Mesothelial cell of epicardium (in vitro differentiated cells): ENCODE measurements at regions not wholly inside any gene's neighbourhood (a gene's known extent, or its start where the extent isn't known, plus 50 kb on each side); places are given as distances from the start of the nearest gene placed in this dataset.
"Not testable (repeated sequence)": the region's sequence is repeated elsewhere in the genome, so short reads cannot be mapped to it uniquely, and the experiment has no call there.

ENCODE experiments used
- DNase-seq, 2 experiments: peaks; one replicate each; pipeline ENCODE4 v3.0.0; 2021; ENCODE audit warnings: low spot score in 2 of 2; ENCODE audit not compliant: unreplicated experiment in 2 of 2
- H3K27ac Mint-ChIP-seq: 2 replicates; pipeline ENCODE4 v1.8.0; 2021; ENCODE audit warnings: mixed read lengths
- H3K27me3 Mint-ChIP-seq: 2 replicates; pipeline ENCODE4 v1.8.0; 2021; ENCODE audit warnings: low read depth, mixed read lengths
- H3K36me3 Mint-ChIP-seq: 2 replicates; pipeline ENCODE4 v1.8.0; 2021; ENCODE audit warnings: mixed read lengths
- H3K4me1 Mint-ChIP-seq: 2 replicates; pipeline ENCODE4 v1.8.0; 2021; ENCODE audit warnings: mixed read lengths
- H3K4me3 Mint-ChIP-seq: 2 replicates; pipeline ENCODE4 v1.8.0; 2021; ENCODE audit warnings: mild to moderate bottlenecking, moderate library complexity, mixed read lengths
- H3K9me3 Mint-ChIP-seq: 2 replicates; pipeline ENCODE4 v1.8.0; 2021; ENCODE audit warnings: mixed read lengths
- CTCF ChIP-seq: fragments of 200-600 bp; sonication (generic); IDR thresholded peaks from one replicate; pipeline ENCODE4 v1.5.0; 2021; ENCODE audit warnings: antibody characterized with exemption; ENCODE audit not compliant: unreplicated experiment

- Mint-ChIP-seq H3K9me3 (peaks cover 40% of the 10 kb centered on the region), H3K36me3 (no peaks in the 10 kb centered on the region), H3K4me1 (no peaks in the 10 kb centered on the region), H3K4me3 (no peak overlapping the region), H3K27ac (no peak overlapping the region), H3K27me3 (no peaks in the 10 kb centered on the region)
- DNase-seq = no peak
- TF ChIP-seq CTCF = no peak
Observed at GRCh38 chr6:67952948-67953347, 682.1 kb upstream of the ADGRB3 start.

GRCh38 chr6:67952121-67952520 lies 683.0 kb upstream of the ADGRB3 start:
- Mint-ChIP-seq H3K27me3 (no peaks in the 10 kb centered on the region), H3K36me3 (no peaks in the 10 kb centered on the region), H3K9me3 (peaks cover 36% of the 10 kb centered on the region), H3K4me1 (no peaks in the 10 kb centered on the region), H3K4me3 (no peak overlapping the region), H3K27ac (no peak overlapping the region)
- DNase-seq = no peak
- no peak for TF ChIP-seq CTCF

- not testable (repeated sequence) for H3K4me1 Mint-ChIP-seq, H3K4me3 Mint-ChIP-seq, DNase-seq, H3K36me3 Mint-ChIP-seq, H3K27me3 Mint-ChIP-seq, H3K27ac Mint-ChIP-seq
- peaks cover 18% of the 10 kb centered on the region for H3K9me3 Mint-ChIP-seq
Observed at GRCh38 chr6:67947762-67948161, 687.3 kb upstream of the ADGRB3 start.

GRCh38 chr6:67935976-67936477 lies 699.1 kb upstream of the ADGRB3 start:
- no peak overlapping the region for H3K27ac Mint-ChIP-seq

GRCh38 chr6:67933278-67933677 lies 701.8 kb upstream of the ADGRB3 start:
- Mint-ChIP-seq H3K4me1 (peaks cover 4% of the 10 kb centered on the region), H3K9me3 (peaks cover 9% of the 10 kb centered on the region), H3K27ac (no peak overlapping the region), H3K36me3 (no peaks in the 10 kb centered on the region), H3K27me3 (no peaks in the 10 kb centered on the region), H3K4me3 (no peak overlapping the region)
- DNase-seq = no peak
- TF ChIP-seq CTCF = no peak

More at GRCh38 chr6:67935976-67936477, 699.1 kb upstream of the ADGRB3 start:
- Mint-ChIP-seq H3K4me1 (peaks cover 4% of the 10 kb centered on the region), H3K9me3 (peaks cover 3% of the 10 kb centered on the region), H3K27me3 (no peaks in the 10 kb centered on the region), H3K36me3 (no peaks in the 10 kb centered on the region), H3K4me3 (no peak overlapping the region)
- TF ChIP-seq CTCF = no peak
- no peak for DNase-seq

GRCh38 chr6:67922588-67922987 lies 712.5 kb upstream of the ADGRB3 start:
- not testable (repeated sequence) for H3K9me3 Mint-ChIP-seq, H3K27ac Mint-ChIP-seq, DNase-seq, H3K4me3 Mint-ChIP-seq, H3K36me3 Mint-ChIP-seq, H3K27me3 Mint-ChIP-seq, H3K4me1 Mint-ChIP-seq

GRCh38 chr6:67920040-67920439 lies 715.0 kb upstream of the ADGRB3 start:
- H3K27me3 Mint-ChIP-seq, H3K9me3 Mint-ChIP-seq, DNase-seq, H3K4me3 Mint-ChIP-seq, H3K27ac Mint-ChIP-seq, H3K4me1 Mint-ChIP-seq, H3K36me3 Mint-ChIP-seq: not testable (repeated sequence)
